NCI-H510A treated with DMSO at 0.1 percent for 48 hours (cell line): ENCODE measurements at regions not wholly inside any gene's neighbourhood (a gene's known extent, or its start where the extent isn't known, plus 50 kb on each side); places are given as distances from the start of the nearest gene placed in this dataset.

Experiments used
- DNase-seq: peaks from one replicate; lab custom pipeline; 2025; lab: John Stamatoyannopoulos, UW

GRCh38 chr2:223225266-223225665 is 173.3 kb downstream of the KCNE4 start:
- DNase-seq: no peak

GRCh38 chr2:223226264-223226663 is 174.3 kb downstream of the KCNE4 start:
- no peak for DNase-seq

- no peak for DNase-seq
These were observed 175.3 kb downstream of the KCNE4 start for GRCh38 chr2:223227338-223227737.

- no peak for DNase-seq
These were observed 176.9 kb downstream of the KCNE4 start for GRCh38 chr2:223228871-223229270.

- no peak for DNase-seq
These were observed 178.4 kb downstream of the KCNE4 start for GRCh38 chr2:223230352-223230751.

GRCh38 chr2:223232285-223232684 is 180.3 kb downstream of the KCNE4 start:
- DNase-seq: no peak

GRCh38 chr2:223232896-223233295 is 180.9 kb downstream of the KCNE4 start:
- DNase-seq: no peak

- DNase-seq: no peak
These were observed 184.0 kb downstream of the KCNE4 start for GRCh38 chr2:223235986-223236385.

GRCh38 chr2:223238301-223238700 is 186.3 kb downstream of the KCNE4 start:
- no peak for DNase-seq

- no peak for DNase-seq
These were observed 191.2 kb downstream of the KCNE4 start for GRCh38 chr2:223243233-223243632.

- peak; percentile 16 for DNase-seq
These were observed 195.1 kb downstream of the KCNE4 start for GRCh38 chr2:223247136-223247535.

- no peak for DNase-seq
These were observed 199.8 kb downstream of the KCNE4 start for GRCh38 chr2:223251656-223252229.

GRCh38 chr2:223260681-223261080 is 208.7 kb downstream of the KCNE4 start:
- no peak for DNase-seq

GRCh38 chr2:223262946-223263345 is 211.0 kb downstream of the KCNE4 start:
- DNase-seq: no peak

GRCh38 chr2:223264541-223265193 is 212.7 kb downstream of the KCNE4 start:
- no peak for DNase-seq

- no peak for DNase-seq
These were observed 215.4 kb downstream of the KCNE4 start for GRCh38 chr2:223267160-223267951.

- no peak for DNase-seq
These were observed 217.4 kb downstream of the KCNE4 start for GRCh38 chr2:223269386-223269785.

- DNase-seq: no peak
These were observed 218.6 kb downstream of the KCNE4 start for GRCh38 chr2:223270548-223270947.

GRCh38 chr2:223273995-223274394 is 222.0 kb downstream of the KCNE4 start:
- no peak for DNase-seq

GRCh38 chr2:223282221-223282620 is 230.2 kb downstream of the KCNE4 start:
- DNase-seq: no peak

GRCh38 chr2:223283329-223283728 is 231.3 kb downstream of the KCNE4 start:
- DNase-seq: no peak

- no peak for DNase-seq
These were observed 231.8 kb downstream of the KCNE4 start for GRCh38 chr2:223283771-223284170.
